Right atrium auricular region (tissue), 2 donors: ENCODE measurements at regions not wholly inside any gene's neighbourhood (a gene's known extent, or its start where the extent isn't known, plus 50 kb on each side); places are given as distances from the start of the nearest gene placed in this dataset.

Experiments used
- DNase-seq: peaks from one replicate; pipeline ENCODE4 v3.0.0-alpha.2; 2019; ENCODE audit warnings: low spot score
- H3K27ac ChIP-seq, 2 donors: fragments of 200-600 bp; sonication (generic); 1 replicate in 1 of 2; 2 replicates in 1 of 2; pipeline ENCODE4 v1.5.1; 2016 to 2019
- H3K27me3 ChIP-seq, 2 donors: fragments of 200-600 bp; sonication (generic); one replicate each; pipeline versions ENCODE4 v1.5.1 to v1.6.0; 2017 to 2019
- H3K36me3 ChIP-seq: fragments of 200-600 bp; sonication (generic); one replicate; pipeline ENCODE4 v1.5.1; 2016
- H3K4me1 ChIP-seq, 2 donors: fragments of 200-600 bp; sonication (generic); one replicate each; pipeline versions ENCODE4 v1.5.1 to v1.6.0; 2017 to 2019
- H3K4me3 ChIP-seq, 2 donors: fragments of 200-600 bp; sonication (generic); 1 replicate in 1 of 2; 2 replicates in 1 of 2; pipeline ENCODE4 v1.5.1; 2017 to 2019; ENCODE audit warnings: mild to moderate bottlenecking in 1 of 2, moderate library complexity in 1 of 2
- H3K9me3 ChIP-seq, 2 donors: fragments of 200-600 bp; sonication (generic); one replicate each; pipeline ENCODE4 v1.5.1; 2019
- CTCF ChIP-seq, 2 donors: fragments of 200-600 bp; sonication (generic); IDR thresholded peaks; one replicate each; pipeline ENCODE4 v1.5.1; 2019; ENCODE audit warnings: antibody characterized with exemption in 2 of 2

- no peak overlapping the region for H3K27ac ChIP-seq
- no peak overlapping the region for H3K4me3 ChIP-seq
- no peaks in the 10 kb centered on the region for H3K36me3 ChIP-seq
- H3K4me1 ChIP-seq = no peaks in the 10 kb centered on the region
- TF ChIP-seq CTCF (IDR thresholded peaks at IDR 0.05) = no peak
- DNase-seq = no peak
- no peaks in the 10 kb centered on the region for H3K9me3 ChIP-seq
- no peaks in the 10 kb centered on the region for H3K27me3 ChIP-seq
These were observed 307.6 kb upstream of the PLXNA2 start for GRCh38 chr1:208551633-208552320.

- no peaks in the 10 kb centered on the region for H3K9me3 ChIP-seq
- no peak overlapping the region for H3K27ac ChIP-seq
- no peak for DNase-seq
- no peaks in the 10 kb centered on the region for H3K27me3 ChIP-seq
- H3K4me1 ChIP-seq = no peaks in the 10 kb centered on the region
- H3K36me3 ChIP-seq = no peaks in the 10 kb centered on the region
- TF ChIP-seq CTCF (IDR thresholded peaks at IDR 0.05) = no peak
- no peak overlapping the region for H3K4me3 ChIP-seq
These were observed 308.7 kb upstream of the PLXNA2 start for GRCh38 chr1:208552928-208553327.

- no peaks in the 10 kb centered on the region for H3K36me3 ChIP-seq
- DNase-seq = no peak
- no peak for TF ChIP-seq CTCF (IDR thresholded peaks at IDR 0.05)
These were observed 312.3 kb upstream of the PLXNA2 start for GRCh38 chr1:208556461-208556860.

GRCh38 chr1:208557046-208557722 lies 313.0 kb upstream of the PLXNA2 start:
- DNase-seq = no peak
- H3K4me1 ChIP-seq = no peaks in the 10 kb centered on the region
- no peaks in the 10 kb centered on the region for H3K27me3 ChIP-seq
- TF ChIP-seq CTCF (IDR thresholded peaks at IDR 0.05) = no peak
- no peak overlapping the region for H3K27ac ChIP-seq
- no peaks in the 10 kb centered on the region for H3K9me3 ChIP-seq
- H3K4me3 ChIP-seq = no peak overlapping the region
- H3K36me3 ChIP-seq = no peaks in the 10 kb centered on the region

More at GRCh38 chr1:208556461-208556860, 312.3 kb upstream of the PLXNA2 start:
- no peaks in the 10 kb centered on the region for H3K9me3 ChIP-seq
- H3K27me3 ChIP-seq = no peaks in the 10 kb centered on the region
- H3K27ac ChIP-seq = no peak overlapping the region
- no peaks in the 10 kb centered on the region for H3K4me1 ChIP-seq
- no peak overlapping the region for H3K4me3 ChIP-seq

GRCh38 chr1:208557723-208558094 lies 313.5 kb upstream of the PLXNA2 start:
- no peaks in the 10 kb centered on the region for H3K36me3 ChIP-seq
- DNase-seq = no peak
- no peak overlapping the region for H3K27ac ChIP-seq
- H3K4me1 ChIP-seq = no peaks in the 10 kb centered on the region
- no peak overlapping the region for H3K4me3 ChIP-seq
- no peaks in the 10 kb centered on the region for H3K9me3 ChIP-seq
- H3K27me3 ChIP-seq = no peaks in the 10 kb centered on the region
- TF ChIP-seq CTCF (IDR thresholded peaks at IDR 0.05) = no peak
